HG03064 (cell line): ENCODE measurements at regions not wholly inside any gene's neighbourhood (a gene's known extent, or its start where the extent isn't known, plus 50 kb on each side); places are given as distances from the start of the nearest gene placed in this dataset.

Experiments used
- ATAC-seq: cut with Tn5 transposase; IDR thresholded peaks from one replicate; pipeline ENCODE4 v1.9.1; 2021; ENCODE audit warnings: low read depth; ENCODE audit not compliant: unreplicated experiment

- ATAC-seq: no peak
Observed at GRCh38 chr12:24482882-24483604, 465.9 kb downstream of the BCAT1 start.

DNA sequence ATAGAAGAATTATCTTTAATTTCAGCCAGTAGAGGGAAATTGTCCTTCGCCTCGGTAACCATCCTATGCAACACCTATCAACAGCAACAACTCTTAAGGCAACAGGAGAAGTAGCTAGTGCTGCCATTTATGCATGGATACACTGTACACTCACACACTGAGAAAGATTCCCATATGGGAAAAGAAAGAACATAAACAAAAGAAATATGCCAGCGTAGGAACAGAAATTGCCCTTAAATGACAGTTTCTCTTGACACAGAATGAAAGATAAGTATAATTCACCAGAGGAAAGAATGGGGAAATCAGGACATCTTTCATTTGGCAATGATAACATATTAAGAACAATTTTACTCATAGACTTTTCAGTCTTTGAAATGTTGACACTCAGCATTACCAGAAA, 466.9 kb downstream of the BCAT1 start:
- ATAC-seq: no peak

DNA sequence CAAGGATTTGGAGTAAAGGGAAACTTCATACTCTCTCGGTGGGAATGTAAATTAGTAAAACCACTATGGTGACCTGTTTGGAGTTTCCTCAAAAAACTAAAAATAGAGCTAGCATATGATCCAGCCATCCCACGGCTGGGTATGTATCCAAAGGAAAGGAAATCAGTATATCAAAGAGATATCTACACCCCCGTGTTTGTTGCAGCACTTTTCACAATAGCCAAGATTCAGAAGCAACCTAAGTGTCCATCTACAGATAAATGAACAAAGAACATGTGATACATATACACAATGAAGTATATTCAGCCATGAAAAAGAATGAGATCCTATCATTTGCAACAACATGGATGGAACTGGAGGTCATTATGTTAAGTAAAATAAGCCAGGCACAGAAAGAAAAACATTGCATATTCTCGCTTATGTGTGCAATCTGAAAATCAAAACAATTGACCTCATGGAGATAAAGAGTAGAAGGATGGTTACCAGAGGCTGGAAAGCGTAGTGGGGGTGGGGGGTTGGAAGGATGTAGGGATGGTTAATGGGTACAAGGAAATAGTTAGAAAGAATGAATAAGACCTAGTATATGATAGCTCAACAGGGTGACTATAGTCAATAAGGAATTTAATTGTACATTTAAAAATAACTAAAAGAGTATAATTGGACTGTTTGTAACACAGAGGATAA, 468.0 kb downstream of the BCAT1 start:
- ATAC-seq: no peak

- no peak for ATAC-seq
Observed at GRCh38 chr12:24479131-24479530, 469.8 kb downstream of the BCAT1 start.

DNA sequence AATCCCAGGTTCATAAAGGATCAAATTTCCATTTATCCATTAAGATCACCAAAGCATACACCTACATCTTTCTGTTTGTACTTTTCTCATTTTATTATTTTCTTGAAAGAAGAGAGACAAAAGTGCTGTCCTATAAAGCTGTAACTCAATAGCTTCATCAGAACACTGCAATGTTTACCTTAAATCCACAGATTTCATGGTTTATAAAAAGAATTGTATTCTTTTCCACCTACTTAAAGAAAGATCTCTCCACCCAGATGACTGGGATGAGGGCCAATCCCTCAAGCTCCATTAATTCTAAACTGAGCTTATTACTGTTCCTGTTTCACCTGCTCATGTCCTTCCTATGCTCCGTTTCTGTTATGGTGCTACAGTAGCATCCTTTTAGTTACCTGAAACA, 470.6 kb downstream of the BCAT1 start:
- ATAC-seq: no peak

DNA sequence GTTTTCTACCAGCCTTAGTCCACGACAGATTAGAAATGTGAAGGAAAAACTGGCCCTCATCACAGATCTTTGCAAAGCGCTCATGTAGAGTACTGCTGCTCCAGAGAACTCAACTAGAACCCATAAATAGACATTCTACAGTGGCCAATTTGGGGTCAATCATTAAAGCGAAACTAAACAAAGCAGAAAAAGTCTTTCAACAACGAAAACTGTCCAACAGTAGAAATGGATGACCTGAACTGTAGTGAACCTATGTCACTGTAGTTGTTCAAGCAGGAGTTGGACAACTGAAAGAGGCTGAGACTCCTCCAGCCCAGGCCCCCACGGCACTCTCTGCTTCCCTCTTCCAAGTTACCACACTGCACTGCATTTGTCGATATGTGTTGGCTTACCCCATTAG, 472.6 kb downstream of the BCAT1 start:
- ATAC-seq: no peak

- no peak for ATAC-seq
Observed at GRCh38 chr12:24475337-24475736, 473.6 kb downstream of the BCAT1 start.

- no peak for ATAC-seq
Observed at GRCh38 chr12:24473097-24473496, 475.8 kb downstream of the BCAT1 start.

GRCh38 chr12:24470050-24470449, 478.9 kb downstream of the BCAT1 start:
- no peak for ATAC-seq

DNA sequence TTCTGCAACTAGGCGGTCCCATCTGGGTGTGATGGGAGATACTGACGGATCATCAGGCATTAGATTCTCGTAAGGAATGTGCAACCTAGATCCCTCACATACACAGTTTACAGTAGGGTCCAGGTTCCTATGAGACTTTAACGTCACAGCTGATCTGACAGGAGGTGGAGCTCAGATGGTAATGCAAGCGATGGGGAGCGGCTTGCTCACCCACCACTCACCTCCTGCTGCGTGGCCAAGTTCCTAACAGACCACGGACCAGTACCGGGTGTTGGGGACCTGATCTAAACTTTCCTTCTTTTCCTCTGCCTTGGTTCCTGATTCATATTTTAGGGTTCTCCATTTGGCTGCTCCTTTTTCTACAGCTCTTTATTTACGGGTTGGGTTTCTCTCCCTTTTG, 479.8 kb downstream of the BCAT1 start:
- ATAC-seq: no peak

GRCh38 chr12:24467226-24467625, 481.7 kb downstream of the BCAT1 start:
- no peak for ATAC-seq

DNA sequence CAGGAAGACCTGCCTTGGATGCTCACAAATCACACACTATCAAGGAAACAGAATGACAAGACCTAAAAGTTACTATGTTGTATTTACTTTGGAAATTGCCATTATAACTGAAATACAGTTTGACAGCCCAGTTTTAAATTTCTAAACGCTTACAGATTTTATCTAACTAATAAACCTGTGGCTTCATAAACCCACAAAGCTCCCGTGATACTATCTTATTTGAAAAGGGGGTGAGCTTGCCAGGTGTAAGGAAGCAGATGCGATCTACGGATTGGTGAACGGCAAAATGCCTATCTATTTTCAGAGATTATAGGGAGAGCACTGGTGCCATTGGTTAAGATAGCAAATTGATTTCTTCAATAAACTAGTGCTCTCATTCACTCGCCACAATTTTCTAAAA, 485.5 kb downstream of the BCAT1 start:
- ATAC-seq: no peak

DNA sequence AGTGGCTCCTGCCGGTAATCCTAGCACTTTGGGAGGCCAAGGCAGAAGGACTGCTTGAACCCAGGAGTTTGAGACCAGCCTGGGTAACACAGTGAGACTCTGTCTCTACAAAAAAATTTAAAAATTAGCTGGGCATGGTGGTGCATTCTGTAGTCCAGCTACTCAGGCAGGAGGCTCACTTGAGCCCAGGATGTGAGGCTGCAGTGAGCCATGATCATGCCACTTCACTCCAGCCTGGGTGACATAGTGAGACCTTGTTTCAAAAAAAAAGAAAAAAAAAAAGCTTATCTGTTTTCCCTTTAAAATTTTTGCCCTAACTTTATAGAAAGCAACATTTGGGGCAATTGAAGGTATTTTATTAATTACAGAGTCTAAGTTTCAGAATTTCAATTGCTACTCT, 486.0 kb downstream of the BCAT1 start:
- no peak for ATAC-seq

- ATAC-seq: no peak
Observed at GRCh38 chr12:24460506-24460905, 488.4 kb downstream of the BCAT1 start.

- ATAC-seq: no peak
Observed at GRCh38 chr12:24460099-24460498, 488.8 kb downstream of the BCAT1 start.

GRCh38 chr12:24455811-24456210, 493.1 kb downstream of the BCAT1 start:
- no peak for ATAC-seq

DNA sequence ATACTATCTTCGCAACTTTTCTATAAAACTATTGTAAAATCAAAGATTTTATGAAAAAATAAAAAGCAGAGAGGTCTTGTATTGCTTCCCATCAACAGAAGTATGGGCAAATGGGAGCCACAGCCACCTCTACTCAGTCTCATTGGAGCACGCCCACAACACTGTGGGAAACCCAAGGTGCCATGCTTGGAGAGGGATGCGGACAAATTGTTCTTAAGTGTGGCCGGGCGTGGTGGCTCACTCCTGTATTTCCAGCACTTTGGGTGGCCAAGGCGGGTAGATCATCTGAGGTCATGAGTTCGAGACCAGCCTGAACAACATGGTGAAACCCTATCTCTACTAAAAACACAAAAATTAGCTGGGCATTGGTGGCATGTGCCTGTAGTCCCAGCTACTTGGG, 498.2 kb upstream of the SOX5 start:
- no peak for ATAC-seq

GRCh38 chr12:24446287-24446686, 496.8 kb upstream of the SOX5 start:
- no peak for ATAC-seq

GRCh38 chr12:24444634-24445033, 495.2 kb upstream of the SOX5 start:
- no peak for ATAC-seq

- ATAC-seq: no peak
Observed at GRCh38 chr12:24441458-24441857, 492.0 kb upstream of the SOX5 start.

GRCh38 chr12:24436667-24437066, 487.2 kb upstream of the SOX5 start:
- no peak for ATAC-seq

- no peak for ATAC-seq
Observed at GRCh38 chr12:24431872-24432271, 482.4 kb upstream of the SOX5 start.
